Calu3 (cell line): ENCODE measurements at regions not wholly inside any gene's neighbourhood (a gene's known extent, or its start where the extent isn't known, plus 50 kb on each side); places are given as distances from the start of the nearest gene placed in this dataset.

ENCODE experiments used
- BruUV-seq: library from RNA; stranded (reverse); fragments of 400-500 nt; replicated peaks from 2 replicates; lab custom pipeline; 2021; lab: Mats Ljungman, UMichigan
- CTCF ChIA-PET: fragments of 300-600 bp; sonication (Branson Sonifier 250); formaldehyde crosslinking; loops from one replicate; lab custom pipeline; 2022; ENCODE audit warnings: antibody characterized with exemption; lab: Charles Lee
- DNase-seq: peaks from one replicate; pipeline ENCODE4 v3.0.0; 2022
- H3K27ac Mint-ChIP-seq: one replicate; pipeline ENCODE4 v1.8.0; 2022; ENCODE audit warnings: mixed read lengths; ENCODE audit not compliant: unreplicated experiment
- H3K27me3 Mint-ChIP-seq: one replicate; pipeline ENCODE4 v1.8.0; 2022; ENCODE audit warnings: mixed read lengths; ENCODE audit not compliant: unreplicated experiment
- H3K36me3 Mint-ChIP-seq: one replicate; pipeline ENCODE4 v1.8.0; 2022; ENCODE audit warnings: mild to moderate bottlenecking, moderate library complexity, mixed read lengths; ENCODE audit not compliant: insufficient read depth, unreplicated experiment
- H3K4me1 Mint-ChIP-seq: one replicate; pipeline ENCODE4 v1.8.0; 2022; ENCODE audit warnings: mild to moderate bottlenecking, low read depth, mixed read lengths; ENCODE audit not compliant: unreplicated experiment
- H3K4me3 Mint-ChIP-seq: one replicate; pipeline ENCODE4 v1.8.0; 2022; ENCODE audit warnings: mild to moderate bottlenecking, low read depth, moderate library complexity, mixed read lengths; ENCODE audit not compliant: unreplicated experiment
- H3K9me3 Mint-ChIP-seq: one replicate; pipeline ENCODE4 v1.8.0; 2022; ENCODE audit warnings: low read depth, mixed read lengths; ENCODE audit not compliant: unreplicated experiment
- intact Hi-C: fragments of 100-400 bp; cut with micrococcal nuclease; formaldehyde crosslinking; loops from one replicate; pipeline ENCODE4 v1.10.0; 2022; ENCODE audit not compliant: unreplicated experiment
- TF ChIP-seq, protein P1 (sequence below): fragments of 200-600 bp; IDR thresholded peaks from one replicate; pipeline ENCODE4 v1.8.0; 2022; ENCODE audit warnings: antibody characterized with exemption; ENCODE audit not compliant: unreplicated experiment

DNA sequence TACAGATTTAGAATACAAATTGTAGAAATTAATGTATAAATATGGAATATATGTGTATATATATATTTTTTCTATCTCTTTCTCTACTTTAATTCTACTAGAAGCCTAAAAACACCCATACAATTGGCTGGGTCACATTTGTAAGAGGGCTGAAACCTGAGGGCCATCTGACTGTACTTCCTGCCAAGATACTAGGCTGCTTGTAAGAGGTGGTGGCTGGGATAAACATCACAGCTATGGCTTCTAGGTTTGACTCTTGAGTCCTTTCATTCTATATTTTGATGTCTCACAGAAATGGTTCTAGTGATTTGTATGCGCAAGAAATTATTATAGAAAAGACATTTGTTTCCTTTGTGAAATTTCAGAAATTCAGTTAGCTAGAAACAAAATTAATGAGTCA is 1155.2 kb upstream of the B3GALT2 start:
- Mint-ChIP-seq H3K9me3 (peaks cover 3% of the 10 kb centered on the region), H3K27ac (no peak overlapping the region), H3K36me3 (no peaks in the 10 kb centered on the region), H3K27me3 (no peaks in the 10 kb centered on the region), H3K4me1 (no peaks in the 10 kb centered on the region), H3K4me3 (no peak overlapping the region)
- DNase-seq, result no peak
- CTCF ChIA-PET, result no interaction called here
- no TSS peak for BruUV-seq
- intact Hi-C loops, result no loop called here
- TF ChIP-seq, protein P1, sequence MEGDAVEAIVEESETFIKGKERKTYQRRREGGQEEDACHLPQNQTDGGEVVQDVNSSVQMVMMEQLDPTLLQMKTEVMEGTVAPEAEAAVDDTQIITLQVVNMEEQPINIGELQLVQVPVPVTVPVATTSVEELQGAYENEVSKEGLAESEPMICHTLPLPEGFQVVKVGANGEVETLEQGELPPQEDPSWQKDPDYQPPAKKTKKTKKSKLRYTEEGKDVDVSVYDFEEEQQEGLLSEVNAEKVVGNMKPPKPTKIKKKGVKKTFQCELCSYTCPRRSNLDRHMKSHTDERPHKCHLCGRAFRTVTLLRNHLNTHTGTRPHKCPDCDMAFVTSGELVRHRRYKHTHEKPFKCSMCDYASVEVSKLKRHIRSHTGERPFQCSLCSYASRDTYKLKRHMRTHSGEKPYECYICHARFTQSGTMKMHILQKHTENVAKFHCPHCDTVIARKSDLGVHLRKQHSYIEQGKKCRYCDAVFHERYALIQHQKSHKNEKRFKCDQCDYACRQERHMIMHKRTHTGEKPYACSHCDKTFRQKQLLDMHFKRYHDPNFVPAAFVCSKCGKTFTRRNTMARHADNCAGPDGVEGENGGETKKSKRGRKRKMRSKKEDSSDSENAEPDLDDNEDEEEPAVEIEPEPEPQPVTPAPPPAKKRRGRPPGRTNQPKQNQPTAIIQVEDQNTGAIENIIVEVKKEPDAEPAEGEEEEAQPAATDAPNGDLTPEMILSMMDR, result no peak

DNA sequence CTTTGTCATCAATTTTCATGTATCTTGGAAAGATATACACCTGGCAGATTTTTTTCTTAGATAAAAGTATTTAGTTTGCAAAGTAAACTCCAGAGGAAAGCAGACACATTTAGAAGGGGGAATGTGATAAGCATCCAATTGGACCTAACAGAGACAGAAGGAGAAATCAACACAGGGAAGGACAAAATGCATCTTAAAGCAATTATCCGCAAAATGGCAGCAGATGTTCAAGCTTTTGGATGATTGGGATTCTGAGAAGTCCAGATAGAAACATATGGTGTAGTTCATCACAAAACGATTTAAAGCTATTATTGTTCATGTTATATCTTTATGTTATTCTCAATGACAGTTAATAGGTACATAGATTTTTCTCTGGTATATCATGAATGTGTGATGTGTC is 1153.1 kb upstream of the B3GALT2 start:
- Mint-ChIP-seq H3K4me1 (no peaks in the 10 kb centered on the region), H3K9me3 (no peaks in the 10 kb centered on the region), H3K27ac (no peak overlapping the region), H3K36me3 (no peaks in the 10 kb centered on the region), H3K4me3 (no peak overlapping the region), H3K27me3 (no peaks in the 10 kb centered on the region)
- DNase-seq, result no peak
- CTCF ChIA-PET, result no interaction called here
- BruUV-seq, result no TSS peak
- TF ChIP-seq, protein P1, result no peak
- intact Hi-C loops, result no loop called here

DNA sequence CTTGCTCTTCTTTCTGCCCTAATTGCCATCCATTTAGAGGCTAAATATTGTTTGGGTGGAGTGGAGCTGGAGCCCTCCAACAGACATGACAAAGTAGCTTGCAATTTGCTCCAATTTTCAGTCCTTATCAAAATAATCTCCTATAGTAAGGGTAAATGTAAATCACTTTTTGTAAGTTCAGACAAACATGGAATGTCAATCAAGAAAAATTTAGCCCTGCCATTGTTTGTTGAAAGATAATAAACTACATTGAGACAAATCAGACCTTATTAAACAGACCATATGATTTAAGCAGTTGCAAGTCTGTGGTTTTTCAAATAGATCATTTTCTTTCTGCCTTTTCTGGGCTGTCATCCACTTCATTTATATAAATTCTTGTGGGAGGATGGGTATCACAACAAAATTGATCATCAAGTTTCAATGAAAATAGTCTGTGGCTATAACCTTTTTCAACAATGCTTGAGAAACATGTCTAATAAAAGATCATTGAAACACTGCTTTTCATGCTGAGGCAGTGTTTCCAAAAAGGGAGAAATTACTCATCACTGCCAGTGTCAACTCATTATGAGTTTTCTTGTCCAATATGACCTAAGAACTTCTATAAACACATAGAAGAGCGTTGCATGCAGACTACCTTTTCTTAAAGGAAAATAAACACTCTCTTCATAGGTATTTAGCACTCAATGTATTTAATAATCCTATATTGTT is 1152.0 kb upstream of the B3GALT2 start:
- no TSS peak for BruUV-seq
- TF ChIP-seq, protein P1, result no peak
- CTCF ChIA-PET, result no interaction called here
- H3K4me1 Mint-ChIP-seq, result no peaks in the 10 kb centered on the region
- intact Hi-C loops, result no loop called here
- no peaks in the 10 kb centered on the region for H3K27me3 Mint-ChIP-seq
- H3K36me3 Mint-ChIP-seq, result no peaks in the 10 kb centered on the region
- no peak overlapping the region for H3K4me3 Mint-ChIP-seq
- H3K9me3 Mint-ChIP-seq, result no peaks in the 10 kb centered on the region
- no peak for DNase-seq
- no peak overlapping the region for H3K27ac Mint-ChIP-seq

DNA sequence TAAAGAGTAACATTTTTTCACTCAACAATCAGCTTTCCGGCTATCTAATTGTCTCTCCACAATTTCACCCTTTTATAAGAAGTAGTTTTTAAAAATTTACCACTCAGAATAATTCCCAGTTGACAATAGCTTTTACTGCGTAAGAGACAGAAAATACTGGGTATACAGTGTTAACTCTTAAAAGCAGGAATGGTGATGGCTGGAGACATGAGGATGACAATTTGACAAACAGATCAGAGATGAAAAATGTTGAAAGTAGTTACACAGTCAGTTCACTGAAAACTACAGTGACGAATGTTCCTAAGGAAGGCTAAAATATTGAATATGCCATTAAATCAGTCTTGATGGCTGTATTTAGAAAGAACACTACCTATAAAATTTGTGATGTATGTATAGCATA is 1146.8 kb upstream of the B3GALT2 start:
- no peaks in the 10 kb centered on the region for H3K27me3 Mint-ChIP-seq
- H3K36me3 Mint-ChIP-seq, result no peaks in the 10 kb centered on the region
- H3K9me3 Mint-ChIP-seq, result no peaks in the 10 kb centered on the region
- intact Hi-C loops, result no loop called here
- BruUV-seq, result no TSS peak
- no peaks in the 10 kb centered on the region for H3K4me1 Mint-ChIP-seq
- no peak overlapping the region for H3K4me3 Mint-ChIP-seq
- TF ChIP-seq, protein P1, result no peak
- no peak for DNase-seq
- CTCF ChIA-PET, result interaction anchor here (0.6 kb wide), 1 partner anchor 487 kb away, joined by 3 read pairs; no protein-coding TSS in a partner anchor
- H3K27ac Mint-ChIP-seq, result no peak overlapping the region
